ENCODE measurements at regions not wholly inside any gene's neighbourhood (a gene's known extent, or its start where the extent isn't known, plus 50 kb on each side); places are given as distances from the start of the nearest gene placed in this dataset.

GRCh38 chr14:38904959-38905358, 198.1 kb downstream of the SEC23A start:
- no peak for DNase-seq (ENCODE audit: extremely low read depth in 1 of 2, low read depth in 1 of 2)

DNA sequence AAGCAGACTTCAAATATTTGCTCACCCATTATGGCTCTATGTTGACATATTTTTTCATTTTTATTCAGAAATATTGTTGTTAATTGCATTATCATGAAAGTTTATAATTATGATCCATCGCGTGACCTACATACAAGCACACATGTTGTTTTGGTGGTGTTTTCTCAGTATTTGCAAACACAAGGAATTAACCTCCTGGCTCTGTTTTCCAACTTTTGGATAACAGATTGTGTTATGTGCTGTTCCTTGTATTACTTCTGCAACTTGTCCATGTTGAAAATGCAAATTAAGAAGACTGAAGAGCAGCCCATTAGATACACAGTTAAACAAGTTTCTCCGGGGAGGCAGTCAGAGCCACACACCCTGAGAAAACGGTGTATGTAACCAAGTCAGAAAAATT, 201.2 kb downstream of the SEC23A start:
- DNase-seq (ENCODE audit: extremely low read depth in 1 of 2, low read depth in 1 of 2): no peak

GRCh38 chr14:38900887-38901286, 202.1 kb downstream of the SEC23A start:
- DNase-seq (ENCODE audit: extremely low read depth in 1 of 2, low read depth in 1 of 2): no peak

- no peak for DNase-seq (ENCODE audit: extremely low read depth in 1 of 2, low read depth in 1 of 2)
Measured at GRCh38 chr14:38887696-38888095, 215.3 kb downstream of the SEC23A start.

DNA sequence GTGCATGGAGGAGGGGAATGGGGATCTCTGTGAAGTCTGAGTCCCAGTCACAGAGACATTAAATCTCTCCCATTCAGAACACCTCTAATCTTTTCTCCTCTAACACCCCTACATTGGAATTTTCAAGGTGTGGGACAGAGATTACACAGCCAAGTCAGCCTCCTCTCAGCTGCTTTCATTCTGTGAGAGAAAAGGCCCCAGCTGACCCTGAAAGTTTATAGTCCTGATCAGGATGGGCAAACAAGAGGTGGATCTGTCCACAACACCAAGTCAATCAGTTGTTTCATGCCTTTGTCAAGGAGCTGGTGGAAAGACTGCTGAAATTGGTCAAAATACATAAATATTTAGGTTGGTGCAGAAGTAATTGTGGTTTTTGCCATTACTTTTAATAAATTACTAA, 218.9 kb downstream of the SEC23A start:
- DNase-seq (ENCODE audit: extremely low read depth in 1 of 2, low read depth in 1 of 2): no peak

DNA sequence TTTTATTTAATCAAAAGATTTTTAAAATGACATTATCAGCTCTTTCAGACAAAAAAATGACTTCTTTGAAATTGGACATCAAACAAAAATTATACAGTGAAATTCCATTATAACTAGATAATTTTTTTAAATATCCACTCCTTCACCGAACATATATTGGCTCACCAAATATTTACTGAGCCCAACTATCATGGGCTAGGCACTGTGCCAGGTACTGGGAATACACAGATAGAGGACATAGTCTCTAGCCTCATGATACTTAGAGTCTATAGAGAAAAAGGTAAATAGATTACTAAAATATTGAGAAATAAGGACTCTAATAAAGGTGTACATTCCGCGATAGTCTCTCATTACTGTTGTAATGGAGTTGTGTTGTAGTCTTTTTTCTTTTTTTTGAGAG, 219.9 kb downstream of the SEC23A start:
- no peak for DNase-seq (ENCODE audit: extremely low read depth in 1 of 2, low read depth in 1 of 2)

DNA sequence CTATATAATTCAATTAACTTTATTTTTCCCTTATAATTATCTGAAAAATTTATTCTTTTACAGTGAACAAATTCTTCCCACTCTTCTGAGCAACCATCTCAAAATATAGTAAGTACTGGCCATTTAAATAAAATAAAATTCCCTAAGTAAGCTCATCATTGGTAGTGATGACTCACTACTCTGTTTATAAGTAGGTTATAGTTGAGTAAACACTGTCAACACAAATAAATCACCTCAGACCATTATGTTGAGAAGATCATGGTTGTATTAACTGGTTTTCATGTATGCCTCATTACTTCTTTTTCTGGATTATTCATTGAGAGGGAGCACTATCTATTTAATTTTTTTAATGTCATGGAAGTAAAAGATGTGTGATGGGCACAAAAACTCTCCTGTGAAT, 220.5 kb downstream of the SEC23A start:
- DNase-seq (ENCODE audit: extremely low read depth in 1 of 2, low read depth in 1 of 2): no peak

DNA sequence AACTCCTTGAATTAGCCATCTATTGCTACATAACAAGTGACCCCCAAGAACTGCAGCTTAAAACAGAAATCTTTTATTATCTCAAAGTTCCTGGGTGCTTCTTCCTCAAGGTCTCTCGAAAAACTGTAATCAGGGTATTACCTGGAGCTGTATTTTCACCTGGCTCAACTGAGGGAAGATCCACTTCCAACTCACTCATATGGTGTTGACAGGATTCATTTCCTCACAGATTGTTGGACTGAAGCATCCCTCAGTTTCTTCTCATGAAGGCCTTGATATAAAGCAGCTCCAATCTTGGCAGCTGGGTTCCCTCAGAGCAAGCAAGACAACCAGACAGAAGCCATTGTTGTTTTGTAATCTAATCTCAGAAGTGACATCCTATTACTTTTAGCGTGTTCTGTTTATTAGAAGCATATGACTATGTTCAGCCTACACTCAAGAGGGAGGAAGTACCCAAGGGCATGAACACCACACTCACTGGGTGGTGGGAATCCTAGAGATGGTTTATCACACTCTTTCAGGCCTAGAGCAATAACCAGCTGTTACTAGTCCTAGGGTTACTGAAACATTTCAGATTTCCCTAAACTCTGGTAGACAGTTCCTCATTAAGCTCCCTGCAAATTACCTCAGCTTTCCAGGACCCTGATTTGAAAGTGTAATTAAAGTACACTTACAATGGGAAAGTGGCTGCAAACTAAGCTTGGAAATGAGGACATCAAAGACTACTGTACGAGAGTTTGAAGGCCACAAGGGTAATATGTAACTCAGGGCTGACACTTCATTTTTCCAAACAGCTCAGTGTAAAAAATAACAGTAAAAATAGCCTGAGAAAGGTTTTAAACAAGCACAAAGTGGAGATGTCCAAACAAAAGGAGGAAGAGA, 222.2 kb downstream of the SEC23A start:
- no peak for DNase-seq (ENCODE audit: extremely low read depth in 1 of 2, low read depth in 1 of 2)

DNA sequence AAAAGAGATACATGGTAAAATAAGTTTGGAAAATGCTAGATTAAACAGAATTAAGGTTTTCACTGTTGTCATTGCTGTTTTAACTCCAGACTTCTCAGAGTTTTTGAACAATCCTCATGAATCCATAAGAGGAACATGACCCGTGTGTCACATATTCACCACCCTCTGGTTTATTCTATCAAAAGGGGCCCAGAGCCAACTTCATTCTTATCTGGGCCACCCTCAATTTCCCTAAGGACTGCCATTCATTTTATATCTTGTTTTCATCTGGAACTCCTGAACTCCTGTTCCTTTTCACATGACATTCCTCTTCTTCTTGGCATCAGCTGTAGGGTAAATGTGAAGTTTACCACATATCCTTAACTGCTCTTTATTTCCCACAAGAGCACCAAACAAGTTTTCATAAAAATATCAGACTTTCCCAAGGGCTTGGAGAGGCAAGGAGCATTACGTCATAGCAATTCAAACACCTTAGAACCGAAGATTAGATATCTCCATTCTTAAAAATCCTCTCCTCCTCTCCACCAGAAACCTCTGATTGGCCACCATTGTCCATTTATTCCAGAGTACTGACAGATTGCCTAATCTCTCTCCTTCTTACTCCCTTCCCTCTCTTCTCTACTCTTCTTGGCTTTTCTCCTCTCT, 225.2 kb downstream of the SEC23A start:
- DNase-seq (ENCODE audit: extremely low read depth in 1 of 2, low read depth in 1 of 2): no peak

GRCh38 chr14:38874721-38875120, 228.3 kb downstream of the SEC23A start:
- no peak for DNase-seq (ENCODE audit: extremely low read depth in 1 of 2, low read depth in 1 of 2)

DNA sequence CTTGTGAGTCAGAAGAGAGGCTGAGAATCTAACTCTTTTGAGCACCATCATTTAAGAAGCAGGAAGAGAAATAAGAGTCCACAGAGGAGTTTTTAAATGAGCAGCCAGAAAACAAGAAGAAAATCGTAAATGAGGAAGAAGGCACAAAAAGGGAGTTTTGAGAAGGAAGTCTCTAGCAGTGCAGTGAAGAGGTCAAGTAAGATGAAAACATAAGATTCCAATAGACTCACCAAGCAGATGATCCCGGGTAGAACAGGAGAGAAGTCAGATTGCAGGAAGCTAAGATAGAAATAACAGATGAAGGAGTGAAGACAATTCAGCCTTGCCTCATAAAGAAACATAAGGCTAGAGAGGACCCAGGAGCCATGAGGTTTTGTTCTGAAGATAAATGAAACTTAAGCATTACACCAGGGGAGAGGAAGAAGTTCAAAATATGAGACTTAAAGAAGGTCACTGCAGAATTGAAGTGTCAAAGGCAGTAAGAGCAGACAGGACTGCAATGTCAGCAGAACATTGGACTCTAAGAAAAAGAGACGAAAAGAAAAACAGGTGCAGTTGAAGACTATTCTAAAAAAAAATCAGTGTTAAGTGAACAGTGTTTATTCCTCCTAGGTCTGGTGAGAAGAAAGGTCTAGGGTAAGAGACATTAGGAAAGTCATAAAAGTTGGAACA, 229.0 kb downstream of the SEC23A start:
- no peak for DNase-seq (ENCODE audit: extremely low read depth in 1 of 2, low read depth in 1 of 2)

DNA sequence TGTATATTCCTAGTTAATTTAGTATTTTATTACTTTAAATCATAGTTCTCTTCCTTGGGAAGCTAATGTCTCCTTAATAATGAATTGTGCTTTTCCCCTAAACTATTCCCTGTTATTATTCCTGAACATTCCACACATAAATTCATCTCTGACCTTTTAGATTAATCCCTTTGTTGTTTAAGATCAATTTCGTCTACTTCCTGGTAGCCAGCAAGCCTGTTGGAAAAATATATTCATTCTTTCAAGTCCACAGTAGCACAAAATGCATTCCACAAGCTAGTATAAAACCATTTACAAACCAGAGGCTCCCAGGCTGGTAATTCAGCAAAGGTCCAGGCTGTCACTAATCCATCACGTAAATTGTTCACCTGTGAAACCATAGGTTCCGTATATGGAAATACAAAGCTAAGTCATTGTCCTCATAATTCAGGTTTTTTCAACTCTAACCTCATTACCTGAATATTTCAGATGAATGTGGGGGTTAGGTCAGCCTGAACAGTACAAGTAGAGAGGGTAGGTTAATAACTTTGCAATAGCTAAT, 232.7 kb downstream of the SEC23A start:
- no peak for DNase-seq (ENCODE audit: extremely low read depth in 1 of 2, low read depth in 1 of 2)

DNA sequence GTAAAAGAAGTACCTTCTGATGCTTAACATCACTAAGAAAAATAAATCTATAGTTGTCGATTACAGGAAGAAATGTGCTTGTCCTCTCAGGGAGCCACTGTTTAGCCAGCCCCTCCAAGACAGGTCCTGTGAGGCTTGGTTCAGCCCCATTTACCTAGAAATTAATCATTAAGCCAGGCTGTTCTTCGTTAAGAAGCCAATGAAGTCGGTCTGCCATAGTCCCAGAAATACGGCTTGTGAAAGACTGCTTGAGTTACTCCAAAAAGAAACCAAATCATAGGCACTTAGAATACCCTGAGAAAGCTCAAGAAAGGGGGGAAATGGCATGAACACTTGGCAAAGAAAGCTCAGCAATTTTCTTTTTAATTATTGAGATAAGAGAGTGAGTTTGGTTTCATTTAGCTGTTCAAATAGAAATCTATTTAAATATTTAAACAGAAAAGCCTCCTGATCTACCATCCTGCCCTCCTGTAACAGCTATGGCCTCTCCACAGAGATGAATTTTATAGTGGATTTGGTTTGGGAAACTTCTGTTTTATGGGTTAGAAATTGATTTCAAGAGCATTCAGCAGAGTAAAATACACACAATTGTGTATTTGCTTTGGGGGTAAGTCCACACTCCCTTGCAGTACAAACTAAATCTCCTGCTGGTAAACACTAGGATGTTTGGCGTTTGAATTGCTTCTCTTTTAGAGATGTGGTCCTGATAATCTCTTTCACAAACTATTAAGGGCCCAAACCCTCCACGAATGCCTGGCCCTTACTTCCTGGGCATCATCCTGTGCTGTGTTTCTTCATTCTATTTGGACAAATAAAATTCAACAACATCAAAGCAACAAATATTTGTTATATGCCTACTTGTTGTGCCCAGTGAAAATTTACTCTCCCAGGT, 234.4 kb downstream of the SEC23A start:
- no peak for DNase-seq (ENCODE audit: extremely low read depth in 1 of 2, low read depth in 1 of 2)

- DNase-seq (ENCODE audit: extremely low read depth in 1 of 2, low read depth in 1 of 2): peak; percentile 2 to 25
Measured at GRCh38 chr14:38867561-38868150, 235.4 kb downstream of the SEC23A start.

- DNase-seq (ENCODE audit: extremely low read depth in 1 of 2, low read depth in 1 of 2): no peak
Measured at GRCh38 chr14:38866461-38866860, 236.6 kb downstream of the SEC23A start.

DNA sequence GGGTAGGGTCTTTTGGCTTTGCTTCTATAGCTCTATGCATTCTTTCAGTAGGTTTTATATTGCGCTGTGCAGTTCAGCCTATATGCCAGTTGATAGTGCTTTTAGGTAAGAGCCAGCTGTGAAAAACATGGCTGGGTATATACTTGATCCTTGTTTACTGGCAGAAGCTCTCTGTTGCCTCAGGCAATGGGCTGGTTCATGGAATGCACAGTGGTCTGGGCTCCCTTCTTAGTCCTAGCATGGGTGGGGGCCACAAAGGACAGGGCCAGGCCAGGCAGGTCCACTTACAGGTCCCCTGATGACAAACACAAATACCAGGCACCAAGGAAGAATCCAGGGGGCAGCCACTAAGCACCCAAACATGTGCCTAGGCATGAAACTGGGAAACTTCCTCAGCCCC, 240.7 kb downstream of the SEC23A start:
- no peak for DNase-seq (ENCODE audit: extremely low read depth in 1 of 2, low read depth in 1 of 2)

- no peak for DNase-seq (ENCODE audit: extremely low read depth in 1 of 2, low read depth in 1 of 2)
Measured at GRCh38 chr14:38860530-38860929, 242.5 kb downstream of the SEC23A start.

DNA sequence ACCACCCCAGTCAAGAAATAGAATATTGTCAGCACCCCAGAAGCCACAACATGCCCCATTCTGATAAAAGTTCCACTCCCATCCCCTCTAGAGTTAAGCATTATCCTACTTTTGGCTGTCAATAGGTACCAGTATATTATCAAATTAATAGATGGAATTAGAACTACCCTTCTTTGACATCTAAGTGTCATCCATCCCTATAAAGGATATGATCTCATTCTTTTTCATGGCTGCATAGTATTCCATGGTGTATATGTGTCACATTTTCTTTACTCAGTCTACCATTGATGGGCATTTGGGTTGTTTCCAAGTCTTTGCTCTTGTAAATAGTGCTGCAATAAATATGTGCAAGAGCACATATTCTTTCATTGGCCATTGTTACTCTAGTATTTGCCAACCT, 246.2 kb downstream of the SEC23A start:
- no peak for DNase-seq (ENCODE audit: extremely low read depth in 1 of 2, low read depth in 1 of 2)

DNA sequence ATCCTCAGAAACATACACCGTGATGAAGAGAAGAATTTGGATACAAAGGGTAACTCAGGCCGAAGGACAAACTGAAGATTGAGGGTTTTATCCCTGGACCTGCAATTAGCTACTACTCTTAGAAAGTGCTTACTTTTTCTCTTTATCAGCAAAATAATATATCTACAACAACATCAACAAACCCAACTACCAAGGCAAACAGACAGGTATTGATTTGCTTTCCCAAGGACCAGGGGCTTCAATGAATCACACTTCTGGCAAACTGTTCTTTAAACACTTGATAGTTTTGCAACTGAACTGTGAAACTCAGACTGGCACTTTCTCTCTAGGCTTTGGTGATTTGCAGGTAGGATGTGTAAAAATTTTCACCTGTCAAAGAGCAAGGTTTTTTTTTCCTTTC, 247.5 kb downstream of the SEC23A start:
- DNase-seq (ENCODE audit: extremely low read depth in 1 of 2, low read depth in 1 of 2): no peak

DNA sequence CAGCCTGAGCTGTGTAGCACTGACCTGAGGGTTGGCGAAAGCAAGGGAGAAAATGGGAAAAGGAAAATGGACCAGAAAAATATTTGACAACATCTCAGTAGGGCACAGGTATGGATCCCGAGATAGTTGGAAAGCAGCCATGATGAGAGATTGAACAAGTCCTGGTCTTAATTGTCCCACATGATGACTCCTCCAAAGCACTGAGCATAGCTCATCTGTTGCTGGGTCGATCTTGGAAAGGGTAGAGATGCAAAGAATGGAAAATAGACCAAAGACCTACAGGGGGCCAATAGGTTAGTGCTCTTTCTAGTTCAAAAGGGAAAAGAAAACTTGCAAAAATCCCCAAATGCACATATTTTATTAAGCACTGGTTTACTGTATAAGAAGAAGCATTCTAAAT, 251.9 kb downstream of the SEC23A start:
- no peak for DNase-seq (ENCODE audit: extremely low read depth in 1 of 2, low read depth in 1 of 2)
